ENCODE measurements at regions not wholly inside any gene's neighbourhood (a gene's known extent, or its start where the extent isn't known, plus 50 kb on each side); places are given as distances from the start of the nearest gene placed in this dataset.

GRCh38 chr7:156109076-156109475, 296.8 kb upstream of the SHH start:
- in situ Hi-C loops (cut with HindIII; ENCODE audit: low pct_unique_long_range_greater_than_20kb, low sequenced_read_pairs) = no loop called here
- no peak for DNase-seq (ENCODE audit: low read depth, low spot score)

GRCh38 chr7:156107957-156108356, 295.7 kb upstream of the SHH start:
- in situ Hi-C loops (cut with HindIII; ENCODE audit: low pct_unique_long_range_greater_than_20kb, low sequenced_read_pairs) = no loop called here
- DNase-seq (ENCODE audit: low read depth, low spot score) = no peak

- in situ Hi-C loops (cut with HindIII; ENCODE audit: low pct_unique_long_range_greater_than_20kb, low sequenced_read_pairs) = no loop called here
- DNase-seq (ENCODE audit: low read depth, low spot score) = no peak
Observed at GRCh38 chr7:156106107-156106426, 293.8 kb upstream of the SHH start.

- DNase-seq (ENCODE audit: low read depth, low spot score) = no peak
- in situ Hi-C loops (cut with HindIII; ENCODE audit: low pct_unique_long_range_greater_than_20kb, low sequenced_read_pairs) = no loop called here
Observed at GRCh38 chr7:156105337-156106106, 293.3 kb upstream of the SHH start.

GRCh38 chr7:156104501-156105336, 292.5 kb upstream of the SHH start:
- no peak for DNase-seq (ENCODE audit: low read depth, low spot score)
- in situ Hi-C loops (cut with HindIII; ENCODE audit: low pct_unique_long_range_greater_than_20kb, low sequenced_read_pairs) = no loop called here

- in situ Hi-C loops (cut with HindIII; ENCODE audit: low pct_unique_long_range_greater_than_20kb, low sequenced_read_pairs) = no loop called here
- no peak for DNase-seq (ENCODE audit: low read depth, low spot score)
Observed at GRCh38 chr7:156102267-156102666, 290.0 kb upstream of the SHH start.

GRCh38 chr7:156101355-156101754, 289.1 kb upstream of the SHH start:
- DNase-seq (ENCODE audit: low read depth, low spot score) = no peak
- in situ Hi-C loops (cut with HindIII; ENCODE audit: low pct_unique_long_range_greater_than_20kb, low sequenced_read_pairs) = no loop called here

GRCh38 chr7:156100086-156100485, 287.8 kb upstream of the SHH start:
- DNase-seq (ENCODE audit: low read depth, low spot score) = no peak
- in situ Hi-C loops (cut with HindIII; ENCODE audit: low pct_unique_long_range_greater_than_20kb, low sequenced_read_pairs) = no loop called here

GRCh38 chr7:156099085-156099484, 286.8 kb upstream of the SHH start:
- DNase-seq (ENCODE audit: low read depth, low spot score) = no peak
- in situ Hi-C loops (cut with HindIII; ENCODE audit: low pct_unique_long_range_greater_than_20kb, low sequenced_read_pairs) = no loop called here

- in situ Hi-C loops (cut with HindIII; ENCODE audit: low pct_unique_long_range_greater_than_20kb, low sequenced_read_pairs) = no loop called here
- no peak for DNase-seq (ENCODE audit: low read depth, low spot score)
Observed at GRCh38 chr7:156096771-156097538, 284.7 kb upstream of the SHH start.

GRCh38 chr7:156095908-156096539, 283.8 kb upstream of the SHH start:
- DNase-seq (ENCODE audit: low read depth, low spot score) = no peak
- in situ Hi-C loops (cut with HindIII; ENCODE audit: low pct_unique_long_range_greater_than_20kb, low sequenced_read_pairs) = no loop called here

- in situ Hi-C loops (cut with HindIII; ENCODE audit: low pct_unique_long_range_greater_than_20kb, low sequenced_read_pairs) = no loop called here
- DNase-seq (ENCODE audit: low read depth, low spot score) = no peak
Observed at GRCh38 chr7:156094350-156095146, 282.3 kb upstream of the SHH start.

GRCh38 chr7:156092307-156092706, 280.0 kb upstream of the SHH start:
- no peak for DNase-seq (ENCODE audit: low read depth, low spot score)
- in situ Hi-C loops (cut with HindIII; ENCODE audit: low pct_unique_long_range_greater_than_20kb, low sequenced_read_pairs) = no loop called here

- in situ Hi-C loops (cut with HindIII; ENCODE audit: low pct_unique_long_range_greater_than_20kb, low sequenced_read_pairs) = no loop called here
- DNase-seq (ENCODE audit: low read depth, low spot score) = no peak
Observed at GRCh38 chr7:156091519-156092080, 279.3 kb upstream of the SHH start.

- no peak for DNase-seq (ENCODE audit: low read depth, low spot score)
- in situ Hi-C loops (cut with HindIII; ENCODE audit: low pct_unique_long_range_greater_than_20kb, low sequenced_read_pairs) = no loop called here
Observed at GRCh38 chr7:156090988-156091387, 278.7 kb upstream of the SHH start.

GRCh38 chr7:156089222-156089621, 277.0 kb upstream of the SHH start:
- in situ Hi-C loops (cut with HindIII; ENCODE audit: low pct_unique_long_range_greater_than_20kb, low sequenced_read_pairs) = no loop called here
- peak; percentile 35 for DNase-seq (ENCODE audit: low read depth, low spot score)

- DNase-seq (ENCODE audit: low read depth, low spot score) = no peak
- in situ Hi-C loops (cut with HindIII; ENCODE audit: low pct_unique_long_range_greater_than_20kb, low sequenced_read_pairs) = no loop called here
Observed at GRCh38 chr7:156088115-156088514, 275.9 kb upstream of the SHH start.
